HEK293T (cell line): ENCODE measurements at regions not wholly inside any gene's neighbourhood (a gene's known extent, or its start where the extent isn't known, plus 50 kb on each side); places are given as distances from the start of the nearest gene placed in this dataset.

Source experiments
- CTCF ChIA-PET: fragments of 350-600 bp; formaldehyde crosslinking; extraction: SDS; loops from one replicate; lab custom pipeline; 2021; ENCODE audit warnings: antibody characterized with exemption, inconsistent platforms; lab: Yijun Ruan, JAX
- POLR2A ChIA-PET: fragments of 350-600 bp; formaldehyde crosslinking; extraction: SDS; loops from one replicate; lab custom pipeline; 2020; ENCODE audit warnings: antibody characterized with exemption, inconsistent platforms; lab: Yijun Ruan, JAX
- DNase-seq: peaks from one replicate; pipeline ENCODE4 v3.0.0; 2012; ENCODE audit warnings: mixed read lengths; ENCODE audit errors: extremely low spot score
- ARNT ChIP-seq: fragments of 450-650 bp; IDR thresholded peaks from 2 replicates; pipeline ENCODE4 v1.6.1; 2017; ENCODE audit warnings: mild to moderate bottlenecking
- BHLHE40 ChIP-seq: fragments of 450-650 bp; IDR thresholded peaks from 2 replicates; pipeline ENCODE4 v1.6.1; 2016; ENCODE audit warnings: mild to moderate bottlenecking, moderate library complexity, borderline replicate concordance
- CTBP1 ChIP-seq: fragments of 450-650 bp; IDR thresholded peaks from 2 replicates; pipeline ENCODE4 v1.6.1; 2016; ENCODE audit warnings: borderline replicate concordance
- ELF4 ChIP-seq: fragments of 450-650 bp; IDR thresholded peaks from 2 replicates; pipeline ENCODE4 v1.6.1; 2017; ENCODE audit warnings: antibody characterized with exemption
- FOXA1 ChIP-seq: fragments of 450-650 bp; IDR thresholded peaks from 2 replicates; pipeline ENCODE4 v1.6.1; 2016; ENCODE audit warnings: mild to moderate bottlenecking
- FOXK2 ChIP-seq: fragments of 450-650 bp; IDR thresholded peaks from 2 replicates; pipeline ENCODE4 v1.6.1; 2016; ENCODE audit warnings: mild to moderate bottlenecking
- FOXM1 ChIP-seq: fragments of 450-650 bp; IDR thresholded peaks from 2 replicates; pipeline ENCODE4 v1.6.1; 2017; ENCODE audit warnings: mild to moderate bottlenecking, borderline replicate concordance
- HDGF ChIP-seq: fragments of 450-650 bp; IDR thresholded peaks from 2 replicates; pipeline ENCODE4 v1.6.1; 2017; ENCODE audit warnings: antibody characterized with exemption, borderline replicate concordance
- L3MBTL2 ChIP-seq: fragments of 450-650 bp; conservative IDR thresholded peaks from 2 replicates; pipeline ENCODE4 v1.6.1; 2016; ENCODE audit warnings: mild to moderate bottlenecking
- LEF1 ChIP-seq: fragments of 450-650 bp; IDR thresholded peaks from 2 replicates; pipeline ENCODE4 v1.6.1; 2017; ENCODE audit warnings: mild to moderate bottlenecking, borderline replicate concordance
- NFRKB ChIP-seq: fragments of 450-650 bp; IDR thresholded peaks from 2 replicates; pipeline ENCODE4 v1.6.1; 2016; ENCODE audit warnings: mild to moderate bottlenecking, moderate library complexity
- SP1 ChIP-seq: fragments of 450-650 bp; IDR thresholded peaks from 2 replicates; pipeline ENCODE4 v1.6.1; 2017
- SUZ12 ChIP-seq: fragments of 450-650 bp; IDR thresholded peaks from 2 replicates; pipeline ENCODE4 v1.6.1; 2016; ENCODE audit warnings: mild to moderate bottlenecking
- TARDBP ChIP-seq: fragments of 450-650 bp; IDR thresholded peaks from 2 replicates; pipeline ENCODE4 v1.6.1; 2016
- ZNF384 ChIP-seq: fragments of 450-650 bp; IDR thresholded peaks from 2 replicates; pipeline ENCODE4 v1.6.1; 2016
- TF ChIP-seq, protein P1 (sequence below): fragments of 450-650 bp; IDR thresholded peaks from 2 replicates; pipeline ENCODE4 v1.6.1; 2016

DNA sequence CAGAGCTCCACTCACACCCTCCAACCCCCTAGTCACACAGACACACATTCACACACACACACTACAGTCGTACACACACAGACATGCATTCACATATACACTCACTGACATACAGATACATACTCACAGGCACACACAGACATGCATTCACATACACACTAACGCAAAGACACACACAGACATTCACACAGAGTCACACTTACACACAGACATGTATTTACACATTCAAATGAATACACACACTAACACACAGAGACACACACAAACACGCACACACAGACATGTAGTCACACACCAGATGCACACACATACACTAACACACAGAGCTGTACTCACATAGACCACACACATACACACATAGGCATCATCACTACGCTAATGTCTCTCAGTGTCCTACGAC lies 58.0 kb upstream of the MYL10 start:
- ChIA-PET CTCF (no interaction called here), POLR2A (no interaction called here)
- TF ChIP-seq FOXA1, result no peak
- TF ChIP-seq BHLHE40, result no peak
- TF ChIP-seq, protein P1, sequence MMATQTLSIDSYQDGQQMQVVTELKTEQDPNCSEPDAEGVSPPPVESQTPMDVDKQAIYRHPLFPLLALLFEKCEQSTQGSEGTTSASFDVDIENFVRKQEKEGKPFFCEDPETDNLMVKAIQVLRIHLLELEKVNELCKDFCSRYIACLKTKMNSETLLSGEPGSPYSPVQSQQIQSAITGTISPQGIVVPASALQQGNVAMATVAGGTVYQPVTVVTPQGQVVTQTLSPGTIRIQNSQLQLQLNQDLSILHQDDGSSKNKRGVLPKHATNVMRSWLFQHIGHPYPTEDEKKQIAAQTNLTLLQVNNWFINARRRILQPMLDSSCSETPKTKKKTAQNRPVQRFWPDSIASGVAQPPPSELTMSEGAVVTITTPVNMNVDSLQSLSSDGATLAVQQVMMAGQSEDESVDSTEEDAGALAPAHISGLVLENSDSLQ, result no peak
- no peak for TF ChIP-seq ARNT
- no peak for TF ChIP-seq HDGF
- no peak for TF ChIP-seq NFRKB
- TF ChIP-seq FOXK2, result no peak
- no peak for TF ChIP-seq ZNF384
- no peak for TF ChIP-seq CTBP1
- TF ChIP-seq SP1, result no peak
- TF ChIP-seq SUZ12, result no peak
- no peak for TF ChIP-seq FOXM1
- no peak for TF ChIP-seq TARDBP
- TF ChIP-seq ELF4, result no peak
- TF ChIP-seq L3MBTL2, result no peak
- TF ChIP-seq LEF1, result no peak

DNA sequence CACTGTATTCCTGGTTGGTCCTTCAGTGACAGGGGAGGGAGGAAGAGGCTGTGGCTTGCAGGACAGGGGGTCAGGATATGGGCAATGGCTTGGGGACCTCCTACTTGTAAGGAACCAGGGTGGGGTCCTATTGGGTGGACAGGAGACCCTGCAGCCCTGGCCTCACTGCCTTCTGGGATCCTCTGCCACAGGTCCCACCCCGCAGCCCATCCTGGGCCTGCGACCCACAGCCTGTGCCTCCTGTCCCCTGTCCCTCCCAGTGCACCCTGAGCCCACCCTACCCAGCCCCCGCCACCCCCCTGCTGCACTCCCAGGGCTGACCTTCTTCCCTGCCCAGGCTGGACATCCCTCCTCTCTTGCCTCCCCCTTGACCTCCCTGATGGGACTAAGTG lies 58.7 kb upstream of the MYL10 start:
- no peak for DNase-seq
- TF ChIP-seq, protein P1, result no peak
- no peak for TF ChIP-seq FOXM1
- TF ChIP-seq LEF1, result no peak
- no peak for TF ChIP-seq ELF4
- TF ChIP-seq L3MBTL2, result no peak
- TF ChIP-seq SUZ12, result no peak
- TF ChIP-seq NFRKB, result no peak
- no peak for TF ChIP-seq SP1
- TF ChIP-seq FOXA1, result no peak
- TF ChIP-seq ARNT, result no peak
- no peak for TF ChIP-seq ZNF384
- TF ChIP-seq TARDBP, result no peak
- no peak for TF ChIP-seq HDGF
- no peak for TF ChIP-seq FOXK2
- no peak for TF ChIP-seq BHLHE40
- no peak for TF ChIP-seq CTBP1
- POLR2A ChIA-PET, result no interaction called here
- CTCF ChIA-PET, result no interaction called here

More for the DNA sequence above, 58.0 kb upstream of the MYL10 start:
- no peak for DNase-seq

GRCh38 chr7:101688183-101688831 lies 59.2 kb upstream of the MYL10 start:
- ChIA-PET POLR2A (no interaction called here), CTCF (interaction anchor here (1.0 to 1.2 kb wide), 2 partner anchors 17 to 548 kb away, joined by 3 read pairs; no protein-coding TSS in a partner anchor)
- peak; percentile 88 for DNase-seq
- no peak for TF ChIP-seq FOXK2
- TF ChIP-seq FOXM1, result no peak
- TF ChIP-seq L3MBTL2, result peak; percentile 77

DNA sequence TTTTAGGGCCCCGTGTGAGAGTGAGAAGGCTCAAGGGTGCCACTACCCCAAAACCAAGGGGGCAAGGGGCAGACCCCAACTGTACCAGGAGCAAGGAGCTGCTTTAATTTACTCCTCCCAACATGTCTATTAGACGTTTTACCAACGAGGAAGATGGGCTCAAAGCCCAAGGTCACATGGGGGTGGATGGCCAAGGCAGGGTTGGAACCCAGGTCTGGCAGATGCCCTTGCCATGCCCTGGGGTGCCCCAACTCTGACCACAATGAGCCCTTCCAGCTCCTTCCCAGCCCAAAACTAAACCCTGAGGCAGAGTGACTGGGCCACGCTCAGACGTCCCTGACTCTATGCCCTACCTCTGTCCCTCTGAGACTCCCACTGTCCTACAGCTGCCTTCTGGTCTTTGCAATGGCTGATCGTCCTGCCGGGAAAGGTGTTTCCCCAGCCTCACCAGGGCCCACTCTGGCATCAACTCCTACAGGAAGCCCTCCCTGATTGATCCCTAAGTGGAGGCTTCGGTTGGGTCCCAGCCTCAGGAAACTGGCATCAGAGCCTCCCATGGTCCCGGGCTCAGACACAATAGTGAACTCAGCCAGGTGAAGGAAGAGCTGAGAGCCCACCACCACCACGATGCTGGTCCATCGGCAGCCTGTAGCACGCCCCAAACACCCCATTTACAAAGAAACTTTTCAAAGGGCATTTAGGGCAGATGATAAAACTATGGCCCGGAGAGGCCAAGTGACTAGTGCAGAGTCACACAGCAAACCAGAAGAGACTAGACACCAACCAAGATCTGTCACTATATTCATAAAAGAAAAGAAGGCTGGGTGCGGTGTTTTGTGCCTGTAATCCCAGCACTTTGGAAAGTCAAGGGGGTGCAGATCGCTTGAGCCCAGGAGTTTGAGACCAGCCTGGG lies 60.2 kb upstream of the MYL10 start:
- POLR2A ChIA-PET, result interaction anchor here (0.6 kb wide), 1 partner anchor 89 kb away, joined by 3 read pairs; no protein-coding TSS in a partner anchor
- TF ChIP-seq HDGF, result no peak
- no peak for TF ChIP-seq ZNF384
- no peak for TF ChIP-seq TARDBP
- TF ChIP-seq, protein P1, result no peak
- no peak for TF ChIP-seq FOXM1
- CTCF ChIA-PET, result interaction anchor here (0.7 to 1.2 kb wide), 3 partner anchors 18 to 767 kb away, joined by 3 read pairs; no protein-coding TSS in a partner anchor
- DNase-seq, result no peak

- CTCF ChIA-PET, result no interaction called here
- DNase-seq, result no peak
- POLR2A ChIA-PET, result interaction anchor here (0.6 kb wide), 1 partner anchor 90 kb away, joined by 3 read pairs; no protein-coding TSS in a partner anchor
- TF ChIP-seq SUZ12, result no peak
- TF ChIP-seq HDGF, result no peak
Measured at GRCh38 chr7:101690061-101690460, 61.0 kb upstream of the MYL10 start.

DNA sequence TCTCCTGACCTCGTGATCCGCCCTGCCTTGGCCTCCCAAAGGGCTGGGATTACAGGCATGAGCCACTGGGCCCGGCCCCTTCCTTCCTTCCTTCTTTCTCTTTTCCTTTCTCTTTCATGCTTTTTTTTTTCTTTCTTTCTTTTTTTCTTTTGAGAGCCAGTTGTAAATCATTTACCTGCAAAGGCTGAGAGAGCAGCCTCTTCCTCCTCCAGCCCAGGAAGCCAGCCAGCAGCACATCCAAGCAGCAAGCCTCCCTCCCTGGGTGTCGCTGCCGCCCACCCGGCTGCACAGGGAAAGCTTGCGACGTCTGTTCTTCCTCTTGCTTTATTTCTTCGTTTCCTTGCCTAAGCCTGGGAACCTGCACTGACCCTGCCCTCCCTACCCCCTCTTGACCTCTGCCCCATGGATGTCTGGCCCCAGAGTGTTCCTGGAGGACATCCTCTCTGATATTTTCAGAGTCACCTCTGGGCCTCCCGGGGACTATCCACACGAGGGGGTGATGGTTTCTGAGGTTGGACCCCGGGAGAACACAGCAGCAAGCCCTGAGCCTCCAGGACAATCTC lies 62.8 kb upstream of the MYL10 start:
- DNase-seq, result no peak
- POLR2A ChIA-PET, result no interaction called here
- no peak for TF ChIP-seq TARDBP
- TF ChIP-seq ELF4, result no peak
- TF ChIP-seq FOXA1, result no peak
- TF ChIP-seq SUZ12, result no peak
- no peak for TF ChIP-seq NFRKB
- CTCF ChIA-PET, result no interaction called here
